OCI-LY7 (cell line): ENCODE measurements at regions not wholly inside any gene's neighbourhood (a gene's known extent, or its start where the extent isn't known, plus 50 kb on each side); places are given as distances from the start of the nearest gene placed in this dataset.

Experiments
- BruUV-seq: library from RNA; stranded (reverse); fragments of 400-500 nt; replicated peaks from 2 replicates; lab custom pipeline; 2021; lab: Mats Ljungman, UMichigan
- CTCF ChIA-PET: fragments of 300-600 bp; sonication (Branson Sonifier 250); formaldehyde crosslinking; loops from one replicate; lab custom pipeline; 2022; ENCODE audit warnings: antibody characterized with exemption; ENCODE audit not compliant: unreplicated experiment; lab: Charles Lee
- POLR2A ChIA-PET: fragments of 300-600 bp; sonication (Branson Sonifier 250); formaldehyde crosslinking; loops from one replicate; lab custom pipeline; 2022; ENCODE audit warnings: antibody characterized with exemption; lab: Charles Lee
- DNase-seq: peaks from one replicate; pipeline ENCODE4 v3.0.0-alpha.2; 2015; ENCODE audit warnings: low spot score
- H2AFZ ChIP-seq: fragments of 200-600 bp; sonication (generic), shearing (Covaris generic); 2 replicates; pipeline ENCODE4 v1.6.1; 2014; ENCODE audit warnings: mild to moderate bottlenecking, antibody characterized with exemption, low read length, moderate library complexity
- H3K27ac ChIP-seq: fragments of 200-600 bp; sonication (generic); 2 replicates; pipeline ENCODE4 v1.5.1; 2014; ENCODE audit warnings: mixed run types, low read depth, mild to moderate bottlenecking, moderate library complexity, low read length, inconsistent platforms; ENCODE audit not compliant: poor library complexity, severe bottlenecking
- H3K36me3 ChIP-seq: fragments of 200-600 bp; sonication (generic); 2 replicates; pipeline ENCODE4 v1.6.1; 2014; ENCODE audit warnings: mild to moderate bottlenecking, antibody characterized with exemption, low read length, moderate library complexity, mixed read lengths; ENCODE audit not compliant: insufficient read depth
- H3K4me1 ChIP-seq: fragments of 200-600 bp; sonication (generic); 2 replicates; pipeline ENCODE4 v1.5.1; 2014; ENCODE audit warnings: mild to moderate bottlenecking, low read length; ENCODE audit not compliant: insufficient read depth, poor library complexity, severe bottlenecking
- H3K4me2 ChIP-seq: fragments of 200-600 bp; sonication (generic); 2 replicates; pipeline ENCODE4 v1.6.1; 2014; ENCODE audit warnings: mild to moderate bottlenecking, low read length
- H3K4me3 ChIP-seq: fragments of 200-600 bp; sonication (generic); 2 replicates; pipeline ENCODE4 v1.5.1; 2014; ENCODE audit warnings: mild to moderate bottlenecking, low read depth, low read length; ENCODE audit not compliant: poor library complexity, severe bottlenecking
- H3K79me2 ChIP-seq: fragments of 200-600 bp; sonication (generic); 2 replicates; pipeline ENCODE4 v1.6.1; 2016; ENCODE audit warnings: low read depth, mild to moderate bottlenecking, low read length, moderate library complexity, mixed read lengths; ENCODE audit not compliant: insufficient read depth
- H3K9me2 ChIP-seq: fragments of 200-600 bp; sonication (generic); 2 replicates; pipeline ENCODE4 v1.6.1; 2016; ENCODE audit warnings: mild to moderate bottlenecking, low read length, mixed read lengths; ENCODE audit not compliant: insufficient read depth
- H3K9me3 ChIP-seq: fragments of 200-600 bp; sonication (generic); 2 replicates; pipeline ENCODE4 v1.6.1; 2014; ENCODE audit warnings: mild to moderate bottlenecking, mixed run types, low read length, mixed read lengths
- H4K20me1 ChIP-seq: fragments of 200-600 bp; sonication (generic); 2 replicates; pipeline ENCODE4 v1.6.1; 2014; ENCODE audit warnings: mild to moderate bottlenecking, antibody characterized with exemption, low read length, moderate library complexity, mixed read lengths; ENCODE audit not compliant: insufficient read depth
- CTCF ChIP-seq: fragments of 200-600 bp; sonication (generic); conservative IDR thresholded peaks from 2 replicates; pipeline ENCODE4 v1.5.1; 2014; ENCODE audit warnings: mild to moderate bottlenecking, antibody characterized with exemption, low read length, moderate library complexity, mixed read lengths
- EZH2phosphoT487 ChIP-seq: fragments of 200-600 bp; sonication (generic); IDR thresholded peaks from 2 replicates; pipeline ENCODE4 v1.6.1; 2018; ENCODE audit warnings: low read depth, borderline replicate concordance, mild to moderate bottlenecking, mixed run types, antibody characterized with exemption, low read length, moderate library complexity, mixed read lengths
- intact Hi-C: fragments of 100-400 bp; cut with micrococcal nuclease; formaldehyde crosslinking; loops from one replicate; pipeline ENCODE4 v1.10.0; 2022; ENCODE audit not compliant: unreplicated experiment

DNA sequence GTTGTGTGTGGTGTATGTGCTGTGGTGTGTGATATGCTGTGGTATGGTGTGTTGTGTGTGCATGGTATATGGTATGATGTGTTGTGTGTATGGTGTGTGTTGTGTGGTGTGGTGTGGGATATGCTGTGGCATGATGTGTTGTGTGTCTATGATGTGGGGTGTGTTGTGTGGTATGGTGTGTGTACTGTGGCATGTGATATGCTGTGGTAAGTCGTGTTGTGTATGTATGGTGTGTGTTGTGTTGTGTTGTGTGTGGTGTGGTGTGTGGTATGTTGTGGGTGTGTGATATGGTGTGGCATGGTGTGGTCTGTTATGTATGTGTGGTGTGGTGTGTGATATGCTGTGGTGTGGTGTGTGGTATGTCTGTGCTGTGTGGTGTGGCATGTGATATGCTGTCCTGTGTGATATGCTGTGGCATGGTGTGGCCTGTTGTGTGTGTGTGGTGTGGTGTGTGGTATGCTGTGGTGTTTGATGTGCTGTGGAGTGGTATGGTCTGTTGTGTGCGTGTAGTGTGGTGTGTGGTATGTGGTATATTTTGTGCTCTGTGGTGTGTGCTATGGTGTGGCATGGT lies 318.0 kb downstream of the PTPRU start:
- H3K9me3 ChIP-seq = no peaks in the 10 kb centered on the region
- H3K27ac ChIP-seq = no peak overlapping the region
- intact Hi-C loops = no loop called here
- ChIA-PET CTCF (no interaction called here), POLR2A (no interaction called here)
- no peaks in the 10 kb centered on the region for H3K36me3 ChIP-seq
- H3K4me3 ChIP-seq = no peak overlapping the region
- H3K79me2 ChIP-seq = no peaks in the 10 kb centered on the region
- no peak for TF ChIP-seq EZH2phosphoT487
- no peak for TF ChIP-seq CTCF
- BruUV-seq = no TSS peak
- DNase-seq = no peak
- no peaks in the 10 kb centered on the region for H3K4me1 ChIP-seq
- H2AFZ ChIP-seq = no peak overlapping the region
- no peaks in the 10 kb centered on the region for H3K9me2 ChIP-seq
- H4K20me1 ChIP-seq = no peaks in the 10 kb centered on the region
- H3K4me2 ChIP-seq = no peak overlapping the region

DNA sequence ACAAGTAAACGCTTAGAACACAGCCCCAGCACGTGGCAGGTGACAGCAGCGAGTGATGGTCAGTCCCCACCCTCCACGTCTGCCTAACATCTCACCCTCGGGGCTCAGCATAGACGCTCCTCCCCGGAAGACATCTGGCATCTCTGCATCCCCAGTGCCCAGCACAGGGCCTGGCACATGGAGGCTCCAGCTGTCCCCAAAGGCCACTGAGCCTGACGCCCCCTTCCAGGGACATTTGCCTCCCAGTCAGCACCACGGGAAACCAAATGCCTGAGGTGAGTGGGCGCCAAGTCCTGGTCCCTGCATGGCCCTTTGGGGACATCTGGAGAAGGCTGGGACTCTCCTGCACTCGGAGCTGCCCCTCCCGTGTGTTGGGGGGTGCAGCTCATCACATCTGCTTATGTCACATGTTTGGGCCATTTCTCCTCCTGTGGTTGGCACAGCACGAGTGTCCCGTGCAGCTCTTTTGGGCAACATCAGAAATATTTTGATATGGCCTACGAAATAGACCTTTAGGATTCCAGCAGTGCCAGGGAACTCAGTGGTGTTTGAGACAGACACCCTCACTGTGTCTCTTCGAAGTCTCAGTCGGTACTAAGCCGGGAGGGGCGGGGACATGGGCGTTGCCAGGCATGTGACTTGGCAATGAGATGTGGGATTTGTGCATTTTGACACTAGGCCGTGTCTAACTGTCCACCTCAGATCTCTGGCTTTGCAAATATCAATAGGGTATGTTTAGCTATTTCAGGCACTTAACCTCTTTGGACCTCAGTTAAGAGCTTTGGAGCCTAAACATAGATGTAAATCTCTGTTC lies 315.0 kb downstream of the PTPRU start:
- Histone ChIP-seq H3K4me3 (no peak overlapping the region), H3K79me2 (no peaks in the 10 kb centered on the region), H3K4me2 (no peak overlapping the region), H4K20me1 (no peaks in the 10 kb centered on the region), H3K36me3 (no peaks in the 10 kb centered on the region), H3K27ac (no peak overlapping the region), H3K9me2 (no peaks in the 10 kb centered on the region), H3K9me3 (no peaks in the 10 kb centered on the region), H3K4me1 (no peaks in the 10 kb centered on the region), H2AFZ (no peak overlapping the region)
- no peak for TF ChIP-seq EZH2phosphoT487
- TF ChIP-seq CTCF = no peak
- BruUV-seq = no TSS peak
- DNase-seq = no peak
- intact Hi-C loops = no loop called here
- CTCF ChIA-PET = interaction anchor here (0.6 kb wide), 1 partner anchor 199 kb away, joined by 5 read pairs; no protein-coding TSS in a partner anchor
- POLR2A ChIA-PET = no interaction called here
